Midbrain (tissue), 1 donor: ENCODE measurements at regions not wholly inside any gene's neighbourhood (a gene's known extent, or its start where the extent isn't known, plus 50 kb on each side); places are given as distances from the start of the nearest gene placed in this dataset.
A peak's percentile ranks its signal among the peaks of the same experiment; 100 is the strongest.

ENCODE experiments used
- DNase-seq: peaks from one replicate; lab custom pipeline; 2025; lab: John Stamatoyannopoulos, UW

- no peak for DNase-seq
Measured at GRCh38 chr3:74507691-74508090, 106.8 kb downstream of the CNTN3 start.

- no peak for DNase-seq
Measured at GRCh38 chr3:74506246-74506645, 108.2 kb downstream of the CNTN3 start.

- no peak for DNase-seq
Measured at GRCh38 chr3:74501007-74501406, 113.5 kb downstream of the CNTN3 start.

GRCh38 chr3:74500257-74500656 lies 114.2 kb downstream of the CNTN3 start:
- DNase-seq: no peak

GRCh38 chr3:74491874-74492273 lies 122.6 kb downstream of the CNTN3 start:
- DNase-seq: no peak

GRCh38 chr3:74489050-74489792 lies 125.2 kb downstream of the CNTN3 start:
- no peak for DNase-seq

GRCh38 chr3:74479915-74480314 lies 134.5 kb downstream of the CNTN3 start:
- no peak for DNase-seq

GRCh38 chr3:74470313-74470712 lies 144.1 kb downstream of the CNTN3 start:
- no peak for DNase-seq

GRCh38 chr3:74469713-74470112 lies 144.7 kb downstream of the CNTN3 start:
- no peak for DNase-seq

- DNase-seq: no peak
Measured at GRCh38 chr3:74469151-74469550, 145.3 kb downstream of the CNTN3 start.

GRCh38 chr3:74465715-74466410 lies 148.6 kb downstream of the CNTN3 start:
- DNase-seq: peak; percentile 15

- no peak for DNase-seq
Measured at GRCh38 chr3:74463515-74463914, 150.9 kb downstream of the CNTN3 start.

- DNase-seq: no peak
Measured at GRCh38 chr3:74456166-74456565, 158.3 kb downstream of the CNTN3 start.

GRCh38 chr3:74447221-74447620 lies 167.2 kb downstream of the CNTN3 start:
- no peak for DNase-seq

- DNase-seq: no peak
Measured at GRCh38 chr3:74445541-74445940, 168.9 kb downstream of the CNTN3 start.

- no peak for DNase-seq
Measured at GRCh38 chr3:74443102-74443501, 171.4 kb downstream of the CNTN3 start.

- DNase-seq: no peak
Measured at GRCh38 chr3:74442683-74443082, 171.8 kb downstream of the CNTN3 start.

GRCh38 chr3:74442068-74442467 lies 172.4 kb downstream of the CNTN3 start:
- no peak for DNase-seq

- no peak for DNase-seq
Measured at GRCh38 chr3:74436184-74436583, 178.3 kb downstream of the CNTN3 start.

- no peak for DNase-seq
Measured at GRCh38 chr3:74435631-74436030, 178.8 kb downstream of the CNTN3 start.

- no peak for DNase-seq
Measured at GRCh38 chr3:74434406-74434805, 180.1 kb downstream of the CNTN3 start.

GRCh38 chr3:74426571-74426970 lies 187.9 kb downstream of the CNTN3 start:
- DNase-seq: no peak

- peak; percentile 14 for DNase-seq
Measured at GRCh38 chr3:74423867-74424266, 190.6 kb downstream of the CNTN3 start.
